CD4-positive, alpha-beta T cell treated with Interleukin-4 for 1 hour (primary cell): ENCODE measurements at regions not wholly inside any gene's neighbourhood (a gene's known extent, or its start where the extent isn't known, plus 50 kb on each side); places are given as distances from the start of the nearest gene placed in this dataset.
"Not testable (repeated sequence)": the region's sequence is repeated elsewhere in the genome, so short reads cannot be mapped to it uniquely, and the experiment has no call there.

ENCODE experiments used
- DNase-seq, 2 donors: peaks; one replicate each; pipeline ENCODE4 v3.0.0-alpha.2; 2020 to 2022

DNA sequence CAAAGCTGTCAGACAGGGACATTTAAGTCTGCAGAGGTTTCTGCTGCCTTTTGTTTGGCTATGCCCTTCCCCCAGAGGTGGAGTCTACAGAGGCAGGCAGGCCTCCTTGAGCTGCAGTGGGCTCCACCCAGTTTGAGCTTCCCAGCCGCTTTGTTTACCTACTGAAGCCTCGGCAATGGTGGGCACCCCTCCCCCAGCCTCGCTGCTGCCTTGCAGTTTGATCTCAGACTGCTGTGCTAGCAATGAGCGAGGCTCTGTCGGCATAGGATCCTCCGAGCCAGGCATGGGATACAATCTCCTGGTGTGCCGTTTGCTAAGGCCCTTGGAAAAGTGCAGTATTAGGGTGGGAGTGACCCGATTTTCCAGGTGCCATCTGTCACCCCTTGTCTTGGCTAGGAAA lies 149.4 kb upstream of the PGRMC2 start:
- DNase-seq: not testable (repeated sequence)

DNA sequence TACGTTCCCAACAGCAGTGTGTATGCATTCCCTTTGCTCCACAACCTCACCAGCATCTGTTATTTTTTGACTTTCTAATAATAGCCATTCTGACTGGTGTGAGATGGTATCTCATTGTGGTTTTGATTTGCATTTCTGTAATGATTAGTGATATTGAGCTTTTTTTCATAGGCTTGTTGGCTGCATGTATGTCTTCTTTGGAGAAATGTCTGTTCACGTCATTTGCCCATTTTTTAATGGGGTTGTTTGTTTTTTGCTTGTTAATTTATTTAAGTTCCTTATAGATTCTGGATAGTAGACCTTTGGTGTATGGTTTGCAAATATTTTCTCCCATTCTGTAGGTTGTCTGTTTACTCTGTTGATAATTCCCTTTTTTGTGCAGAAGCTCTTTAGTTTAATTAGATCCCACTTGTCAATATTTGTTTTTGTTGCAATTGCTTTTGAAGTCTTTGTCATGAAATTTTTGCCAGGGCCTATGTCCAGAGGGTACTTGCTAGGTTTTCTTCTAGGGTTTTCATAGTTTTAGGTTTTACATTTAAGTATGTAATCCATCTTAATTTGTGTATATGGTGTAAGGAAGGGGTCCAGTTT lies 141.5 kb upstream of the PGRMC2 start:
- DNase-seq: not testable (repeated sequence)

GRCh38 chr4:128428397-128428796 lies 140.8 kb upstream of the PGRMC2 start:
- no peak for DNase-seq

DNA sequence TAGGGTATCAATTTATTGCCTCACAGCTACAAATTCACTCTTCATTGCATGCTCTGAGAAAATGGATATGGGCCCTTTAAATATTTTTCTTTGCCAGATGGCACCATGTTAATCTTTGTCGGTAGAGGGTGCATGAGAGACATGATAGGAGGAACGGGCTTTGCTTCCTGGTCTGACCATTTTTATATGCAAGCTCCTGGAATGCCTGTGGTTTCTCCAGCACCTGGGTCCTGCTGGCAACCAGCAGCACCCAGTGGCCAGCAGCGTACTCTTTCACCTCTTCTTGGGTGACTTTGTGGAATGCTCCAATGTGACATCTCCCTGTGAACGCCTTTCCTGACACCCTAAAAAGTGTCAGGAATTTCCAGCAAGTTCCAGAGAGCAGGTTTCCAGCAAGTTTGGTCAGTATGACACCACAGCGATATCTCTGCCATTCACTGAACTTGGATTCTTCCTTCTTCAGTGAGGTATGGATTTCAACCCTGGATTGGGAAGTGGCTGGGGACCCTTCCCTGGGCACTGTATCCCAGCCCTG lies 140.3 kb upstream of the PGRMC2 start:
- no peak for DNase-seq

- DNase-seq: no peak
These were observed 137.2 kb upstream of the PGRMC2 start for GRCh38 chr4:128424527-128425497.

DNA sequence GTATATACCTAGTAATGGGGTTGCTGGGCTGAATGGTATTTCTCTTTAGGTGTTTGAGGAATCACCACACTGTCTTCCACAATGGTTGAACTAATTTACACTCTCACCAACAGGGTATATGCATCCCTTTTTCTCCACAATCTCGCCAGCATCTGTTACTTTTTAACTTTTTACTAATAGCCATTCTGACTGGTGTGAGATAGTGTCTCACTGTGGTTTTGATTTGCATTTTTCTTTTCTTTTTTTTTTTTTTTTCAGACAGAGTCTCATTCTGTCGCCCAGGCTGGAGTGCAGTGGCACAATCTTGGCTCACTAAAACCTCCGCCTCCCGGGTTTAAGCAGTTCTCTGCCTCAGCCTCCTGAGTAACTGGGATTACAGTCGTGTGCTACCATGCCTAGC lies 134.7 kb upstream of the PGRMC2 start:
- not testable (repeated sequence) for DNase-seq

DNA sequence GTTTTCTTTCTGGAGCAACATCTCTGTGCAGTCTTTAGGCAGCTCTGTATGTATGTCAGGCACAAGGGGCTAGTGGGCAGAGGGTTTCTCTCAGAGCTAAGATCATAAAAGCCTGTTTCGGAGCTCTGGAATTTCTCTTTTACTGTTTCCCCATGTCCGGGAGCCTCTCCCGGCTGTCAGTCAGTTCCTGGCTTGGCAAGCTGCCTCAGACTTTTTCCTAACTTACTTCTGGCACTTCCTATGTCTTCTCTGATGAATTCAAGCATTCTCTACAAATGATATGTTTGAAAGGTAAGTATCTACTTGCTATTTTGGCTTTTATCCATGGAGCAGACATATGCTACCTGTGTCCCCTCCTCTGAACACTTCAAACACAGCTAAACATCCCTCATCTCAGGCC lies 129.3 kb upstream of the PGRMC2 start:
- no peak for DNase-seq

DNA sequence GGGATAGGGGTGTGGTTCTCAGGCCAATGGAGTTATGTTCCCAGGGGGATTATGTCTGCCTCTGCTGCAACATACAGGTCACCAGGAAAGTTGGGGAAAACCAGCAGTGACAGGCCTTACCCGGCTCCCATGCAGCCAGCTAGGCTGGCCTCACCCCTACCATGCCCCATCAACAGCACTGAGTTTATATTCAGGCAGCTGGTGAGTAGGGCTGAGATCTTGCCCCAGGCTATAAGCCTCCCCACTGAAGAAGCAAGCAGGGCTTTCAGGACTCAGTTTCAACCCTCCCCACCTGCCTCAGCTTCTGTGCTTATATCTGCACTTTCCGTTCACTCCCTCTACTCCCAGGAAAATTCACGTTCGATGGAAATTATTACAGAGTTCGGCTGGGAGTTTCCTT lies 122.4 kb upstream of the PGRMC2 start:
- no peak for DNase-seq

- DNase-seq: no peak
These were observed 116.0 kb upstream of the PGRMC2 start for GRCh38 chr4:128403586-128403985.

GRCh38 chr4:128394778-128395177 lies 107.2 kb upstream of the PGRMC2 start:
- DNase-seq: no peak

GRCh38 chr4:128393101-128393704 lies 105.6 kb upstream of the PGRMC2 start:
- no peak for DNase-seq

- no peak for DNase-seq
These were observed 102.9 kb upstream of the PGRMC2 start for GRCh38 chr4:128390475-128390996.

GRCh38 chr4:128388796-128389195 lies 101.2 kb upstream of the PGRMC2 start:
- DNase-seq: no peak

DNA sequence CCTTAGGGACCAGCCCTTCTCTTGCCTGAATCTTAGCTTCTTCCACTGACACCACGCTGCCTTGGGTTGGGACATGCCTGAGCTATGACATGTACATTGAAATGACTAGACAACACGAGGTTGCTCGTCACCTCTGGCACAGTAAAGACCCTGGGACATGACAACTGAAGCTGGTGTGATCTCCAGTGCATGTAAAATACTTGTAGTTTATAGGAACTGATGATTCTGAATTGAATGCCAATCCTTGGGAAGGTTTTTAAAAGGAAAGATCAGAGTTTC lies 100.7 kb upstream of the PGRMC2 start:
- DNase-seq: no peak

GRCh38 chr4:128387600-128388351 lies 100.2 kb upstream of the PGRMC2 start:
- DNase-seq: no peak

DNA sequence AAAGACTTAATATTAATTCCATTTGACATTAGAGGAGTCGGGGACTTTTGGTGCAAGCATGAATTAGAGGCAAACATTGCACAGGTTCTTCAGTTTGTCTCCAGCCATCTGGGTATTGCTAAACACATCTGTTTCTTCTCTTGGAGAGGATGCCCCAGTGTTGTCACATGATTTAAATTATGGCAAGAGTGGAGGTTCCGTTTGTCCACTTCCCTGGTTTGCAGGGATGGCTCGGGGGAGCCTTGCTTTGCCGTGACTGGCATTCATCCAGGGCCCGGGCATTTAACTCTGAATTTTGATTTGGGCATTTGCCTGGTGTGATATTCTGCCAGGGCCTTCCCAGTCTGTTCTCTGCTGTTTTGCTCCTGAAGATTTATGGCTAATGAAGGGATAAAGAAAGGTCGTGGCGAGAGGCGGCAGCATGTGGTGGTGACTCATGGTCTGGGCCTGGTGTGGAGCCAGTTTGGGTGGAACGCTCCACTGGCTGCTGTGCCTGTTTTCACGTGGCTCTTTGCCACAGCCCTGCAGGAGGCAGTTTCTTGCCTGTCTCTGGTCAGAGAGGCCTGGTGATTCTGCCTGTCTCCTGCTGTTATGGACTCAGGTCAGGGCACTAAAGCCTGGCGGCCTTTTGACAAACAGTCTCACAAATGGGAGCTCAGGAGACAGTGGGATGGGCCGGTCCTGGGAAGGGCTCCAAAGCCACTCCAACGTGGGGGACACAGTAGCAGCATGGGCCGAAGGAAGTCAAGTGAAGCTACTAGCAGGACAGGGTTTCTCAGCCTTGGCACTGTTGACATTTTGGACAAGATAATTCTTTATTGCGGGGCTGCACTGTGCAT lies 99.4 kb upstream of the PGRMC2 start:
- DNase-seq: no peak

GRCh38 chr4:128385683-128386304 lies 98.2 kb upstream of the PGRMC2 start:
- DNase-seq: no peak

DNA sequence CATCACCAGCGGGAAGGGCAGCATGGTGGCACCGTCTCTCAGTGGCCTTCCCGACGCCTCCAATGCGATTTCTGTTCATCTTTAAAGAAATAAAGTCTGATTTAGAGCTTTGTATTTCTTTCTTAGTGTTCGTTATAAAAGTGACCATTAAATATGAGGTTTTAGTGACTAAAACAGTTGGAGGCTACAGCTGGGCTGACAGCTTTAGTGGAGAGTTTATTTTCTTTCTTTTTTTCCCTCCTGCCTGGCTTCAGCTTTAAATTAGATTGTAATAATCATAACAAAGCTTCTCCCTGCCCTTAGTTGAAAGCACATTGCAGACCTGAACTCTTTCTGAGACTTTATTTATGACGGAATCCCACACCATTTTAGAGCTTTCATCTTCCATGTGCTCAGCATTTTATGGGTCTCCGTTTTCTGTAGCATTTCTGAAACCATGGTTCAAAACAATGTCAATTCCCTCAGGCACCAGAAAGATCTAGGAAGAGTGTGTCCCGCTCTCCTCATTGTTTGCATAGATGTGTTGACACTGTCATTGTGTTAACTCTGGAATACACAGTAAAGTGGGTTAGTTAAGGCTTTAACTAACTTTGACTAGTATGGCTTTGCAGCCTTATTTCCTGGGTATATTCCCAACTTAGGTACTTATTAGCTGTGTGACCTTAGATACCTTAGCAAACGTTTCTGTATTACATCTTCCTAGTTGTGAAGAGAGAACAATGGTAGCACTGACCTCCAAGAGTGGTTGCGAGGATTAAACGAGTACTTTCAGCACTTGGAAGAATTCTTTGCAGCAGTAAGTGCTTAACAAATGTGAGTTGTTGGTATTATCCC lies 97.4 kb upstream of the PGRMC2 start:
- no peak for DNase-seq

GRCh38 chr4:128384091-128384520 lies 96.5 kb upstream of the PGRMC2 start:
- DNase-seq: no peak
